Stimulated activated naive CD8-positive, alpha-beta T cell treated with anti-CD3 and anti-CD28 coated beads, Interleukin-15, Interleukin-2, amounts not matched to agents 100 ng/mL and 50 ng/mL, for 24 hours (primary cell): ENCODE measurements at regions not wholly inside any gene's neighbourhood (a gene's known extent, or its start where the extent isn't known, plus 50 kb on each side); places are given as distances from the start of the nearest gene placed in this dataset.

Source experiments
- H3K27ac Mint-ChIP-seq: one replicate; pipeline ENCODE4 v1.8.0; 2021; ENCODE audit warnings: mild to moderate bottlenecking, mixed read lengths
- H3K27me3 Mint-ChIP-seq: one replicate; pipeline ENCODE4 v1.8.0; 2021; ENCODE audit warnings: mixed read lengths
- H3K36me3 Mint-ChIP-seq: one replicate; pipeline ENCODE4 v1.8.0; 2021; ENCODE audit warnings: low read depth, mixed read lengths
- H3K4me1 Mint-ChIP-seq: one replicate; pipeline ENCODE4 v1.8.0; 2021; ENCODE audit warnings: low read depth, mixed read lengths
- H3K4me3 Mint-ChIP-seq: one replicate; pipeline ENCODE4 v1.8.0; 2021; ENCODE audit warnings: mild to moderate bottlenecking, mixed read lengths
- H3K9me3 Mint-ChIP-seq: one replicate; pipeline ENCODE4 v1.8.0; 2021; ENCODE audit warnings: mixed read lengths

DNA sequence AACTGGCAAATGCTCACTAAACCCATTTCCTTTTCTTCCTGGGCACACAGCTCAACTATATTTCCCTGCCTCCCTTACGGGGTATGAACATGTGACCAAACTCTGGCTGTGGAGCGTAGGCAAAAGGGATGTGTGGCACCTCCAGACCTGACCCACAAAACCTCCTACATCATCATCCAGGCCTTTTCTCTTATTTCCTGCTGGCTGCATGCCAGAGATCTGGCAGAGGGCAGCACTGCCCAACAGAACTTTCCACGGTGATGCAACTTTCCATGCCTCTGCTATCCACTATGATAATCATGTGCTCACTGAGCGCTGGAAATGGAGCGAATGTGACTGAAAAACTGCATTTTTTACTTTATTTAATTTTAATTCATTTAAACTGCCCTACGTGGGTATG is 99.6 kb upstream of the CACNA1E start:
- no peaks in the 10 kb centered on the region for H3K4me1 Mint-ChIP-seq
- H3K27ac Mint-ChIP-seq: no peak overlapping the region
- no peak overlapping the region for H3K4me3 Mint-ChIP-seq
- no peaks in the 10 kb centered on the region for H3K36me3 Mint-ChIP-seq
- H3K9me3 Mint-ChIP-seq: no peaks in the 10 kb centered on the region
- H3K27me3 Mint-ChIP-seq: no peaks in the 10 kb centered on the region

DNA sequence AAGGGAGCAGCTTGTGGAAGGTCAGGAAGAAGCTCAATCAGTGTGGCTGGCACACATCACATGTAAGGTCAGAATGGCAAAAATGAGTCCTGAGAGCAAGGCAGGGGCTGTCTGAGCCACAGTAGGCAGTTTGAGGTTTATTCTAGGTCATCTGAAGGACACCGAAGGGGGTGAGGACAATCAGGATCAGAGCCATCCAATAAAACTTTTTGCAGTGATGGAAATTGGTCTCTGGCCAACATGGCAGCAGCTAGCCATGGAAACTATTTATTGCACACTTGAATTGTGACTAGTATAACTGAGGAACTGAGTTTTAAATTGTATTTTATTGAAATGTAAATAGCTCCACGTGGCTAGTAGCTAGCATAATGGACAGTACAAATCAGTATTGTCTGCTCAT is 97.0 kb upstream of the CACNA1E start:
- Mint-ChIP-seq H3K27me3 (no peaks in the 10 kb centered on the region), H3K4me3 (no peak overlapping the region)

DNA sequence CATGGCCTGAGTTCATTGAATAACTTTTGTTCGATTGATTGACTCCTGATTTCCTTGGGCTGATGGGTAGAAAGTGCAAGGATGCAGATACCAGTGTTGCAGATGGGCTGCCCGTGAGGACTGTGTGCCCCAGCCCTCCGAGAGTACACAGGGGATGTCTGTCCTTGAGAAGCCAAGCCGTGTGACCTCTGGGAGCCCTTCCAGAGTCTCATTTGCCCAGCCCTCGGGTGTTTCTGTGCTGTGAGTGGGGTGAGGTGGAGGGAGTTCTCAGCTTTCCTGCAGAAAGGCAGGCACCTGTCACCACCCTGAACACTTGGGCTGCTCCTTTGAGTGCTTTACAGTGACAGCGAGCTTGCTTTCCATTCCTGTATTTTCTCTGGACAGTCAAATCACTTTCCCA is 96.4 kb upstream of the CACNA1E start:
- peaks cover 4% of the 10 kb centered on the region for H3K4me1 Mint-ChIP-seq
- no peaks in the 10 kb centered on the region for H3K9me3 Mint-ChIP-seq
- H3K27me3 Mint-ChIP-seq: no peaks in the 10 kb centered on the region
- no peaks in the 10 kb centered on the region for H3K36me3 Mint-ChIP-seq
- H3K27ac Mint-ChIP-seq: no peak overlapping the region
- H3K4me3 Mint-ChIP-seq: no peak overlapping the region

More for the DNA sequence above, 97.0 kb upstream of the CACNA1E start:
- H3K36me3 Mint-ChIP-seq: no peaks in the 10 kb centered on the region
- no peak overlapping the region for H3K27ac Mint-ChIP-seq
- H3K4me1 Mint-ChIP-seq: no peaks in the 10 kb centered on the region
- no peaks in the 10 kb centered on the region for H3K9me3 Mint-ChIP-seq

DNA sequence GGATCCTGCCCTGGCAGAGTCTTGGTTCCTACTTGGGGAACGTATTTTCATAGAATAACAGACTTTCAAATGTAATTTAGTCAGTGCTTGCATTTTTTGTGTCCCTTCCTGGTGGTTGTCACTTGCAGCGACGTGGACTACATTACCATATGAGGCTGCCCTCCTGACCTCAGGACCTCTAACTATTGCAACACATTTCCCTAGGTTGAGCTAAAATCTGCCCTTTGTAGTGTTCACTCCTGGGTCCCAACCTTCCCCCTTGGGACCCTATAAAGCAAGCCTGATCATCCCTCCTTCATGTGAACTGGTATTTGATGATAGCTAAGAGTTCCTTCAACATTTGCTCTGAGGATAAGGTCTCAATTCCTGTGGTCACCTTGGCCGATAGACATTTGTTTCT is 95.6 kb upstream of the CACNA1E start:
- H3K4me1 Mint-ChIP-seq: peaks cover 4% of the 10 kb centered on the region
- no peaks in the 10 kb centered on the region for H3K27me3 Mint-ChIP-seq
- no peak overlapping the region for H3K27ac Mint-ChIP-seq
- H3K36me3 Mint-ChIP-seq: no peaks in the 10 kb centered on the region
- H3K4me3 Mint-ChIP-seq: no peak overlapping the region
- no peaks in the 10 kb centered on the region for H3K9me3 Mint-ChIP-seq

- Mint-ChIP-seq H3K4me3 (no peak overlapping the region), H3K4me1 (peaks cover 4% of the 10 kb centered on the region), H3K9me3 (no peaks in the 10 kb centered on the region), H3K27ac (no peak overlapping the region), H3K27me3 (no peaks in the 10 kb centered on the region), H3K36me3 (no peaks in the 10 kb centered on the region)
Measured at GRCh38 chr1:181390410-181391077, 92.8 kb upstream of the CACNA1E start.

GRCh38 chr1:181391301-181391900 is 91.9 kb upstream of the CACNA1E start:
- H3K27me3 Mint-ChIP-seq: no peaks in the 10 kb centered on the region
- H3K27ac Mint-ChIP-seq: no peak overlapping the region
- H3K4me3 Mint-ChIP-seq: no peak overlapping the region
- peaks cover 4% of the 10 kb centered on the region for H3K4me1 Mint-ChIP-seq
- H3K9me3 Mint-ChIP-seq: no peaks in the 10 kb centered on the region
- no peaks in the 10 kb centered on the region for H3K36me3 Mint-ChIP-seq

- peak overlapping the region; percentile 60 for H3K27ac Mint-ChIP-seq
- no peaks in the 10 kb centered on the region for H3K36me3 Mint-ChIP-seq
- H3K4me3 Mint-ChIP-seq: no peak overlapping the region
- no peaks in the 10 kb centered on the region for H3K9me3 Mint-ChIP-seq
- H3K27me3 Mint-ChIP-seq: no peaks in the 10 kb centered on the region
- H3K4me1 Mint-ChIP-seq: peaks cover 4% of the 10 kb centered on the region
Measured at GRCh38 chr1:181392133-181392532, 91.2 kb upstream of the CACNA1E start.

DNA sequence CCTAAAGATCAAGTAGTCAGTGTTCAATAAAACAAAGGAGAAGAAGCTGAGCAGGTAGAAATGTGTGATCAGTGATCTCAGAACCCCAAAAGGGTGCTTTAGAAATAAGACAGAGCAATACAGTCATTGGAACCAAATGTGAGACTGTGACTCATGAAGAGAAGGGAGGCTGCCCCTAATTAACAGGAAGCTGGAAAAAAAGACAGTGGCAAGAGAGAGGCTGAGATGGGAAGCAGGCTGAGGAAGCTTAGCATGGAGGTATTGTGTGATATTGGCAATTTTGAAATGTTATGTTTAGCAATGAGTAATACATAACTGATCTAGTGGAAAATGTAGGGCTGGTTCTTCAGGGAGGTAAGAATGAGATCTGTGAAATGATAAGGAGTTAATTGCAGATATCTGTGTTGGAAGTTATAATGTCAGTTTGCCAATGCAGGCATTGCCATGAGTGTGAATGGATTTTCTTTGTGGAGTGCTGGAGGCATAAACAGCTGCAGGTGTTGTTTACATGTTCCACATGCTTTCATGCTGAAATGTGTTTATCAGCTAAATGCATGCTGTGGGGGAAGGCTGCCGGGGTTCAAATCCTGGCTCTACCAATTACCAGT is 90.6 kb upstream of the CACNA1E start:
- Mint-ChIP-seq H3K4me1 (peaks cover 4% of the 10 kb centered on the region), H3K9me3 (no peaks in the 10 kb centered on the region), H3K4me3 (no peak overlapping the region), H3K27ac (peak overlapping the region; percentile 60), H3K27me3 (no peaks in the 10 kb centered on the region), H3K36me3 (no peaks in the 10 kb centered on the region)

DNA sequence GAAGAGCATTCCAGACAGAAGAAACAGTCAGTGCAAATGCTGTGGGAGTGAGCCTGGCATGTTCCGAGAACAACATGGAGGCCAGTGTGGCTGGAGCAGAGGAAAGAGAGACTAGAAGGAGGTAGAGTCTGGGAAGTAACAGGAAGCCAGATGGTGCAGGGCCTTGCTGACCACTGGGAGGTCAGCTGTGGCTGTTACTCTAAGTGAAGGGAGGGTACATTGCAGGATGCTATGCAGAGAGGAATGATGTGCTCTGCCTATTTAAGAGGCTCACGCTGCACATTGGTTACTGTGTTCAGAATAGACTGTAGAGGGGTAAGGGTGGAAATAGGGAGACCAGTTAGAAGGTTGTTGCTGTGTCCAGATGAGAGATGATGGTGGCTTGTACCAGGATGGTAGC is 88.6 kb upstream of the CACNA1E start:
- Mint-ChIP-seq H3K27me3 (no peaks in the 10 kb centered on the region), H3K9me3 (no peaks in the 10 kb centered on the region), H3K36me3 (no peaks in the 10 kb centered on the region), H3K27ac (no peak overlapping the region), H3K4me3 (no peak overlapping the region), H3K4me1 (peaks cover 4% of the 10 kb centered on the region)

DNA sequence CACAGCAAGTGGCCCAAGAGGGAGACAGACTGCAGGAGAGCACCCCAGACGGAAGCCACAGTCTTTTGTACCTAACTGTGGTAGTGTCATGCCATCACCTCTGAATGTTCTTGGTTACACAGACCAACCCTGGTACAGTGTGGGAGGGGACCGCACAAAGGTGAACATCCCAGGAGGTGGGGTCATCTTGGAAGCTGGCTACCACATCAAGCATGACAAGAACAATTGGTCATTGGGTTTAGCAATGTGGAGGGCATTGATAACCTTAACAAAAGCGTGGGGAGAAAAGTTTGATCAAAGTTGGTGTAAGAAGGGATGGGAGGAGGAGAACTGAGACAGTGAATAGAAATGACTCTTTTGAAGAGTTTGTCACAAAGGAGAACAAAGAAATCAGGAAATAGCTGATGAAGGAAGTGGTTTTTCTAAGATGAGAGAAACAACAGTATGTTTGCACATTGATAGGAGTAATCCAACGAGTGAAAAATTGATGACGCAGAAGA is 87.1 kb upstream of the CACNA1E start:
- no peak overlapping the region for H3K27ac Mint-ChIP-seq
- H3K27me3 Mint-ChIP-seq: no peaks in the 10 kb centered on the region
- no peak overlapping the region for H3K4me3 Mint-ChIP-seq
- no peaks in the 10 kb centered on the region for H3K9me3 Mint-ChIP-seq
- peaks cover 12% of the 10 kb centered on the region for H3K4me1 Mint-ChIP-seq
- no peaks in the 10 kb centered on the region for H3K36me3 Mint-ChIP-seq

DNA sequence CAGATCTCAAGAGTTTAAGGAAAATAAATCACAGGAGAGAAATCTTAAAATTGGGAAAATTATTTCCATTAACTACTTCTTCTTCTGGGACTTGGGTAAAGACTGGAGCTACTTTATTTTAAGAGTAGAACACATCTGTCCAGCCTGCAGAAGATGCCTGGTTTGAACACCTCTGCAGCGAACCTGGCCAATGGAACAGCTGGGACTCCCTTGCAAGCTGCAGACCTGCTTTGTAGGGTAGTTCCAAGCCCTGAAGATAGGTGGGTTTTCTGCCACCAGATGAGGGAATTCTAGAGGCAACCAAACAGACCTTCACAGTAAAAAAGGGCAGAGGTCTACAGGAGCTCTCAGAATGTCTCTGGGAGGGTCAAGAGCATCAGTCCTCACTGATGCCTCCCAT is 86.5 kb upstream of the CACNA1E start:
- Mint-ChIP-seq H3K27ac (no peak overlapping the region), H3K36me3 (no peaks in the 10 kb centered on the region), H3K27me3 (no peaks in the 10 kb centered on the region), H3K4me3 (no peak overlapping the region), H3K4me1 (peaks cover 10% of the 10 kb centered on the region), H3K9me3 (no peaks in the 10 kb centered on the region)

GRCh38 chr1:181397845-181398244 is 85.5 kb upstream of the CACNA1E start:
- H3K36me3 Mint-ChIP-seq: no peaks in the 10 kb centered on the region

DNA sequence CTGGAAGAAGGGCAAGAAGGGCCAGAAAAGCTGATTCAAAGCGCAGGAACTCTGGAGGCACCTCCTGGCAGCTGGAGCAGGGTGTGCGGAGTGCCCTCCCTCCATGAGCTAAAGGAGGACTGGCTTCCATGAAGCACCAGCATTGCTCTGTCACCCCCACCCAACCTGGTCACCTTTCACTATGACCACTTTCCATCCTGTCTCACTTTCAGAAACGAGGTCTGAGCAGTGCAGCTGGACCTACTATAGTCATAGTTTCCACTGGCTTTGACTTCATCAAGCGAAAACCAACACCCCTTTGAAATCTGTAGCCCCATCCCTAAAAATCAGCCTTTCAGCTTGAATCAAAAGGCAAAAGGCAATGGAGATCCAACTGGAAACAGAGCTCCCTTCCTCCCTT is 84.8 kb upstream of the CACNA1E start:
- no peak overlapping the region for H3K4me3 Mint-ChIP-seq
- H3K4me1 Mint-ChIP-seq: peaks cover 9% of the 10 kb centered on the region
- no peaks in the 10 kb centered on the region for H3K9me3 Mint-ChIP-seq
- H3K36me3 Mint-ChIP-seq: no peaks in the 10 kb centered on the region
- H3K27me3 Mint-ChIP-seq: no peaks in the 10 kb centered on the region
- H3K27ac Mint-ChIP-seq: peak overlapping the region; percentile 80

More at GRCh38 chr1:181397845-181398244, 85.5 kb upstream of the CACNA1E start:
- Mint-ChIP-seq H3K27ac (peak overlapping the region; percentile 80), H3K4me3 (peak overlapping the region; percentile 46), H3K27me3 (no peaks in the 10 kb centered on the region), H3K9me3 (no peaks in the 10 kb centered on the region), H3K4me1 (peaks cover 9% of the 10 kb centered on the region)

GRCh38 chr1:181405584-181405983 is 77.7 kb upstream of the CACNA1E start:
- Mint-ChIP-seq H3K9me3 (no peaks in the 10 kb centered on the region), H3K27me3 (no peaks in the 10 kb centered on the region), H3K4me3 (no peak overlapping the region), H3K4me1 (peaks cover 8% of the 10 kb centered on the region), H3K27ac (no peak overlapping the region), H3K36me3 (no peaks in the 10 kb centered on the region)

DNA sequence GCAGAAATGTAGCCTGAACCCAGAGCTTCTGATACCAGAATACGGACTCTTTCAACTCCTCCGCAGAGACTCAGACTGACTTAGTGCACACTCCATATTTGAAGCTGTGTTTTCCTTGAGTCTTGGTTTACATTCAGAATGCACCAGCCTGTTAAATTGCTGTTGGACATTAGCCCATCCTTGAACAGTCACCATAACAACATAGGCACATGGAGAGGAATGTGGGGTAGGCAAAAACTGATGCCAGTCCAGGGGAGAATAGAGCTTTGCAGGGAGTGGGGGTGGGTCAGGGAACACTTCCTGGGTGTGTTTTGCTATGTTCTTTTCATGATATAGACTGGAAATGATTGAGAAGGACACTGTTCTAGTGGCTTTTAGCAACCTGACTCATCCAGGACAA is 76.3 kb upstream of the CACNA1E start:
- Mint-ChIP-seq H3K4me1 (no peaks in the 10 kb centered on the region), H3K36me3 (no peaks in the 10 kb centered on the region), H3K4me3 (no peak overlapping the region), H3K9me3 (no peaks in the 10 kb centered on the region), H3K27ac (no peak overlapping the region), H3K27me3 (no peaks in the 10 kb centered on the region)
